Smooth muscle cell (in vitro differentiated cells): ENCODE measurements at regions not wholly inside any gene's neighbourhood (a gene's known extent, or its start where the extent isn't known, plus 50 kb on each side); places are given as distances from the start of the nearest gene placed in this dataset.

ENCODE experiments used
- DNase-seq: peaks from one replicate; lab custom pipeline; 2025; ENCODE audit not compliant: unreplicated experiment; lab: John Stamatoyannopoulos, UW
- H2AFZ ChIP-seq: fragments of 200-600 bp; sonication (generic); 2 replicates; pipeline ENCODE4 v1.6.0; 2016; ENCODE audit warnings: antibody characterized with exemption, low read depth, mild to moderate bottlenecking
- H3F3A ChIP-seq: fragments of 200-600 bp; sonication (generic); 2 replicates; pipeline ENCODE4 v1.6.0; 2017; ENCODE audit warnings: antibody characterized with exemption, low read depth
- H3K27ac ChIP-seq: fragments of 200-600 bp; sonication (generic); 2 replicates; pipeline ENCODE4 v1.5.1; 2016; ENCODE audit warnings: low read depth, mild to moderate bottlenecking
- H3K27me3 ChIP-seq: fragments of 200-600 bp; sonication (generic); 2 replicates; pipeline ENCODE4 v1.6.1; 2016; ENCODE audit warnings: low read depth, mild to moderate bottlenecking
- H3K36me3 ChIP-seq: fragments of 200-600 bp; sonication (generic); 2 replicates; pipeline ENCODE4 v1.5.1; 2016; ENCODE audit warnings: low read depth
- H3K4me1 ChIP-seq: fragments of 200-600 bp; sonication (generic); 2 replicates; pipeline ENCODE4 v1.5.1; 2016; ENCODE audit warnings: low read depth
- H3K4me2 ChIP-seq: fragments of 200-600 bp; sonication (generic); 2 replicates; pipeline ENCODE4 v1.6.0; 2016; ENCODE audit warnings: mild to moderate bottlenecking
- H3K4me3 ChIP-seq: fragments of 200-600 bp; sonication (generic); 2 replicates; pipeline ENCODE4 v1.5.1; 2016; ENCODE audit warnings: mild to moderate bottlenecking
- H3K79me2 ChIP-seq: fragments of 200-600 bp; sonication (generic); 2 replicates; pipeline ENCODE4 v1.6.0; 2016; ENCODE audit warnings: low read depth, mild to moderate bottlenecking
- H3K9ac ChIP-seq: fragments of 200-600 bp; sonication (generic); 2 replicates; pipeline ENCODE4 v1.6.0; 2016; ENCODE audit warnings: low read depth
- H3K9me3 ChIP-seq: fragments of 200-600 bp; sonication (generic); replicated peaks from 2 replicates; pipeline ENCODE4 v1.5.1; 2016; ENCODE audit warnings: low read depth
- H4K20me1 ChIP-seq: fragments of 200-600 bp; sonication (generic); 2 replicates; pipeline ENCODE4 v1.6.0; 2016; ENCODE audit warnings: low read depth
- WGBS: methylation state at CpG from one replicate; pipeline ENCODE4 v1.1.7; 2016; ENCODE audit warnings: low lambda C conversion rate; 5-methylcytosine and 5-hydroxymethylcytosine counted together
- TF ChIP-seq, protein P1 (sequence below): fragments of 200-600 bp; sonication (generic); IDR thresholded peaks from 2 replicates; pipeline ENCODE4 v1.5.1; 2017; ENCODE audit warnings: borderline replicate concordance, mild to moderate bottlenecking, antibody characterized with exemption; ENCODE audit not compliant: insufficient read depth, poor library complexity, severe bottlenecking

DNA sequence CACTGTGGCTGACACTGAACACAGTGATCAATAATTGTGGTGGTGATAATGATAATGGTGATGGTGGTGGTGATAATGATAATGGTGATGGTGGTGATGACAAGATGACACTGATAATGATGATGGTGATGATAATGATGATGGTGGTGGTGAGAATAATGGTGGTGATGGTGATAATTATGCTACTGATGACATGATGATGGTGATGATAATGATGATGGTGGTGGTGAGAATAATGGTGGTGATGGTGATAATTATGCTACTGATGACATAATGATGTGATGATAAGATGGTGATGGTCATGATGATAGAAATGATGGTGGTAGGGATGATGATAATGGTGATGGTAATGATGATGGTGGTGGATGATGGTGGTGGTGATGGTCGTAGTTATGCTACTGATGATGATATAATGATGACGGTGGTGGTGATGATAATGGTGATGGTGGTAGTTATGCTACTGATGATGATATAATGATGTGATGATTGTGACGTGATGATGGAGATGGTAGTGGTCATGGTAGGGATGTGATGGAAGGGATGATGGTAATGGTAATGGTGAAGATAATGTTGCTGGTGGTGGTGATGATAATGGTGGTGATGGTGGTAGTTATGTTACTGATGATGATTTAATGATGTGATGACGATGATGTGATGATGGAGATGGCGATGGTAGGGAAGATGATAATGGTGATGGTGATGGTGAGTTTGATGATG, 356.5 kb upstream of the CDH4 start:
- H3K27ac ChIP-seq, result no peak overlapping the region

DNA sequence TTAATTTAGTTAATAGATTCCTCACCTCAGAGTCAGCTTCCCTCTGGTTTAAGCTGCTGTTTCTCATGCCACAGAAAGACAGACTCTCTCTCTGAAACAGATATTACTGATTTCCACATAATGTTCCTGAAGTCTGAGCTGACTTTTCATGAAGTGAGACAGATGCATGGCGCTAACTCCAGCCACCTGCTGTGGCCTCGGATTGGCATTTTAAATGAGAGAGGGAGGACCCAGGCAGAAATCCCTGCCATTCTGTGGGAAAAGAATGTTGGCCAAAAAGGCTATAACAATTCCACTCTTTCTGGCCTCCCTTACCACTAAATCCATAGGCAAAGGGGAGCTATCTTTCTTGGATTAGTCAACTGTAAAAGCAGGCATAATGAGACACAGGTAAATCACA, 354.1 kb upstream of the CDH4 start:
- Histone ChIP-seq H3F3A (no peaks in the 10 kb centered on the region), H3K4me2 (no peak overlapping the region), H3K36me3 (no peaks in the 10 kb centered on the region), H4K20me1 (no peaks in the 10 kb centered on the region), H3K79me2 (no peaks in the 10 kb centered on the region), H3K9me3 (no peaks in the 10 kb centered on the region), H3K27ac (no peak overlapping the region), H2AFZ (no peak overlapping the region), H3K4me3 (no peak overlapping the region), H3K9ac (no peak overlapping the region), H3K27me3 (no peaks in the 10 kb centered on the region), H3K4me1 (peaks cover 6% of the 10 kb centered on the region)
- WGBS, result 67% methylated on average over 2 of the region's 2 CpGs
- DNase-seq, result no peak
- TF ChIP-seq, protein P1, sequence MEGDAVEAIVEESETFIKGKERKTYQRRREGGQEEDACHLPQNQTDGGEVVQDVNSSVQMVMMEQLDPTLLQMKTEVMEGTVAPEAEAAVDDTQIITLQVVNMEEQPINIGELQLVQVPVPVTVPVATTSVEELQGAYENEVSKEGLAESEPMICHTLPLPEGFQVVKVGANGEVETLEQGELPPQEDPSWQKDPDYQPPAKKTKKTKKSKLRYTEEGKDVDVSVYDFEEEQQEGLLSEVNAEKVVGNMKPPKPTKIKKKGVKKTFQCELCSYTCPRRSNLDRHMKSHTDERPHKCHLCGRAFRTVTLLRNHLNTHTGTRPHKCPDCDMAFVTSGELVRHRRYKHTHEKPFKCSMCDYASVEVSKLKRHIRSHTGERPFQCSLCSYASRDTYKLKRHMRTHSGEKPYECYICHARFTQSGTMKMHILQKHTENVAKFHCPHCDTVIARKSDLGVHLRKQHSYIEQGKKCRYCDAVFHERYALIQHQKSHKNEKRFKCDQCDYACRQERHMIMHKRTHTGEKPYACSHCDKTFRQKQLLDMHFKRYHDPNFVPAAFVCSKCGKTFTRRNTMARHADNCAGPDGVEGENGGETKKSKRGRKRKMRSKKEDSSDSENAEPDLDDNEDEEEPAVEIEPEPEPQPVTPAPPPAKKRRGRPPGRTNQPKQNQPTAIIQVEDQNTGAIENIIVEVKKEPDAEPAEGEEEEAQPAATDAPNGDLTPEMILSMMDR, result no peak

More for the DNA sequence above, 356.5 kb upstream of the CDH4 start:
- Histone ChIP-seq H3K27me3 (no peaks in the 10 kb centered on the region), H3K9ac (no peak overlapping the region), H3K4me1 (peaks cover 6% of the 10 kb centered on the region), H3K4me2 (no peak overlapping the region), H3K36me3 (no peaks in the 10 kb centered on the region), H3K9me3 (no peaks in the 10 kb centered on the region), H2AFZ (no peak overlapping the region), H3K79me2 (no peaks in the 10 kb centered on the region), H4K20me1 (no peaks in the 10 kb centered on the region), H3K4me3 (no peak overlapping the region), H3F3A (no peaks in the 10 kb centered on the region)
- DNase-seq, result no peak
- TF ChIP-seq, protein P1, result no peak
- WGBS, result 85% methylated on average over 5 of the region's 5 CpGs

DNA sequence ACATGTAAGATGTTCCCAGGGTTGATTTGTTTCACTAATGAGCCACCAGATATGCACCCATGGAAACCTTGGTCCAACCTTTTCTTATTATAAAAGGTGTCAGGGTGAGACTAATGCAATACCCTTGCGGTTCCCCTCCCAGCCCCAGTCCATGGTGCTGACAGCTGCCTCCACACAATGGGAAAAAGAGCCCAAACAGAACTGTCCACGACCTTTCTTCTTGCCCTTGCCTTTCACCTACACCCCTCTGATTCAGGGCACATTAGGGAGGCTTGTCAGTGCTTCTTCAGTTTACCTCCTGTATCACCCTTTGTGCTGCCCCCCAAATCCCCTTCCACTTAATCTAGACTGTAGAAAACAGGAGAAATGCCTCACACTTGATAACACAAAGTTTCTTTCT, 352.7 kb upstream of the CDH4 start:
- DNase-seq, result no peak
- Histone ChIP-seq H3K9me3 (no peaks in the 10 kb centered on the region), H3F3A (no peaks in the 10 kb centered on the region), H3K79me2 (no peaks in the 10 kb centered on the region), H3K9ac (no peak overlapping the region), H3K4me3 (no peak overlapping the region), H3K27me3 (no peaks in the 10 kb centered on the region), H3K4me1 (peaks cover 6% of the 10 kb centered on the region), H3K27ac (no peak overlapping the region), H3K36me3 (no peaks in the 10 kb centered on the region), H3K4me2 (no peak overlapping the region), H2AFZ (no peak overlapping the region), H4K20me1 (no peaks in the 10 kb centered on the region)
- TF ChIP-seq, protein P1, result no peak
- WGBS, result 61% methylated on average over 2 of the region's 2 CpGs

DNA sequence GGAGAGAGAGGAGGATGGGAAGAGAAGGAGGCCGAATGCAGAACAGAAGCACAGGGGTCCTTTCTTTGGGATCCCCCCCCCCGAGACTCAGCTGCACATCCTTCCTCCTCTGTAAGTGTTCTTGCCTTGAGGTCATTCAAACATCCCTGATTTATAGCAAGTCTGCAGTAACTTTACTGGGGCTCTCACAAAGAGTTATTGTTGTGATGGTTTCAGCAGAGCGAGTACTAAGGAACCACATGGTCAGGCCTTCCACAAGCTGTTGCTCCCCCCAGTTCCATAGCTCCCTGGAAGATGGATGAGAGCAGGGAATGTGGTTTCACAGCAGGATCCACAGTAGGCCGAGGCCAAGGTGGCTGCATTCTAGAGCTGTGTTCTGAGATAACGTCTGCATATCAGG, 351.4 kb upstream of the CDH4 start:
- 72% methylated on average over 5 of the region's 5 CpGs for WGBS
- Histone ChIP-seq H3K4me3 (no peak overlapping the region), H3K4me2 (no peak overlapping the region), H3K27ac (no peak overlapping the region), H4K20me1 (no peaks in the 10 kb centered on the region), H3F3A (no peaks in the 10 kb centered on the region), H3K27me3 (no peaks in the 10 kb centered on the region), H3K9me3 (no peaks in the 10 kb centered on the region), H3K36me3 (no peaks in the 10 kb centered on the region), H3K79me2 (no peaks in the 10 kb centered on the region), H2AFZ (no peak overlapping the region), H3K9ac (no peak overlapping the region), H3K4me1 (peaks cover 6% of the 10 kb centered on the region)
- no peak for DNase-seq
- TF ChIP-seq, protein P1, result no peak
